MM.1S (cell line): ENCODE measurements at regions not wholly inside any gene's neighbourhood (a gene's known extent, or its start where the extent isn't known, plus 50 kb on each side); places are given as distances from the start of the nearest gene placed in this dataset.

Experiments
- DNase-seq: peaks from one replicate; pipeline ENCODE4 v3.0.0-alpha.2; 2015
- H2AFZ ChIP-seq: fragments of 300-600 bp; sonication (generic); 2 replicates; pipeline ENCODE4 v1.6.0; 2016; ENCODE audit warnings: antibody characterized with exemption, low read length
- H3F3A ChIP-seq: fragments of 300-600 bp; sonication (generic); 2 replicates; pipeline ENCODE4 v1.6.1; 2016; ENCODE audit warnings: mild to moderate bottlenecking, antibody characterized with exemption, low read length, moderate library complexity, mixed read lengths; ENCODE audit not compliant: insufficient read depth
- H3K27ac ChIP-seq: fragments of 300-600 bp; sonication (generic); 2 replicates; pipeline ENCODE4 v1.5.1; 2016; ENCODE audit warnings: mild to moderate bottlenecking, low read length
- H3K27me3 ChIP-seq: fragments of 300-600 bp; sonication (generic); replicated peaks from 2 replicates; pipeline ENCODE4 v1.6.0; 2016; ENCODE audit warnings: low read length; ENCODE audit not compliant: insufficient read depth
- H3K36me3 ChIP-seq: fragments of 300-600 bp; sonication (generic); replicated peaks from 2 replicates; pipeline ENCODE4 v1.6.1; 2016; ENCODE audit warnings: mild to moderate bottlenecking, low read length, mixed read lengths; ENCODE audit not compliant: insufficient read depth
- H3K4me1 ChIP-seq: fragments of 300-600 bp; sonication (generic); 2 replicates; pipeline ENCODE4 v1.6.1; 2016; ENCODE audit warnings: low read length, mixed read lengths
- H3K4me2 ChIP-seq: fragments of 300-600 bp; sonication (generic); 2 replicates; pipeline ENCODE4 v1.6.0; 2016; ENCODE audit warnings: low read depth, low read length
- H3K4me3 ChIP-seq: fragments of 300-600 bp; sonication (generic); 2 replicates; pipeline ENCODE4 v1.5.1; 2016; ENCODE audit warnings: low read length, mixed read lengths
- H3K79me2 ChIP-seq: fragments of 300-600 bp; sonication (generic); 2 replicates; pipeline ENCODE4 v1.6.1; 2016; ENCODE audit warnings: mixed run types, low read length, mixed read lengths
- H3K9ac ChIP-seq: fragments of 300-600 bp; sonication (generic); 2 replicates; pipeline ENCODE4 v1.6.1; 2016; ENCODE audit warnings: low read length, mixed read lengths
- H3K9me2 ChIP-seq: fragments of 300-600 bp; sonication (generic); replicated peaks from 2 replicates; pipeline ENCODE4 v1.6.1; 2016; ENCODE audit warnings: mild to moderate bottlenecking, low read length, mixed read lengths; ENCODE audit not compliant: insufficient read depth
- H3K9me3 ChIP-seq: fragments of 300-600 bp; sonication (generic); replicated peaks from 2 replicates; pipeline ENCODE4 v1.6.1; 2016; ENCODE audit warnings: mild to moderate bottlenecking, low read length, mixed read lengths; ENCODE audit not compliant: insufficient read depth
- H4K20me1 ChIP-seq: fragments of 300-600 bp; sonication (generic); 2 replicates; pipeline ENCODE4 v1.6.1; 2016; ENCODE audit warnings: mild to moderate bottlenecking, low read length, moderate library complexity, mixed read lengths; ENCODE audit not compliant: insufficient read depth
- EZH2 ChIP-seq: fragments of 300-600 bp; sonication (generic); optimal IDR thresholded peaks from 2 replicates; pipeline ENCODE3; 2017; ENCODE audit warnings: low read depth, mild to moderate bottlenecking, antibody characterized with exemption, low read length, mixed read lengths
- EZH2phosphoT487 ChIP-seq: fragments of 300-600 bp; sonication (generic); IDR thresholded peaks from 2 replicates; pipeline ENCODE4 v1.6.1; 2018; ENCODE audit warnings: antibody characterized with exemption, low read length
- TF ChIP-seq, protein P1 (sequence below): fragments of 300-600 bp; sonication (generic); IDR thresholded peaks from 2 replicates; pipeline ENCODE4 v1.5.1; 2016; ENCODE audit warnings: antibody characterized with exemption, low read length, mixed read lengths

DNA sequence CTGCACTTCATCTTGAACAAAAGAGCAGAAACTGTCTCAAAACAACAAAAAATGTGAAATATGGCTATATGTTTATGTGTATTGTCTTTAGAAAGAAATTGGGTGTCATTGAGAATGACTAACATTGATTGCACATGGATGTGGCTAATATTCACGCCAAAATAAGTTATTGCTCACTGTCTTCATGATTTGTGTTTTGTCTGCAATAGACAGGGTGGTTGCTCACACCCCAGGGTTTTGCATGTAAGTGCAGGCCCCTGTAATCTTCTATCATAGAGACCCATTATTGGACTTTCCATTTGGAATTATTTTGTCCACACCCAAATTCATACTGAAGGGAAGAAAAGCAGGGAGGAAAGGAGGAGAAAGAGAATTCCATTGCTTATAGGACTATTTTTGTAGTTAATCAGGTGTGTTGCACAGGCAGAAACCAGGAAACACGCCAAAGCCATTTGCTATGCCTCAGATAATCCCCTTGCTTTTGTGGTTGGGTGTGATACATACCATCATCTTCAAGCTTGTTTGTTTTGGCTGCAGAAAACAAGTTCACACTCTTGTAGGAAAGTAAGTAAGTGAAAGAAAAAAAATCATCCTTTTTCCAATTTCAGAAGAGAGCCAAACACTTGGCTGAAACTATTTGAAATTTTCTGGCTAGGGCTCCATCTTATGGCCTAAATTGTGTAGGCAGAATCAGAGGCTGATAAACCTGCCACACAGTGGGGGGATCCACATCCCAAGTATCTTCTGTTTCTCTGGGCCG is 214.1 kb downstream of the COL12A1 start:
- no peak overlapping the region for H3K27ac ChIP-seq
- H4K20me1 ChIP-seq = no peaks in the 10 kb centered on the region
- no peaks in the 10 kb centered on the region for H3F3A ChIP-seq
- no peaks in the 10 kb centered on the region for H3K79me2 ChIP-seq
- H3K9me2 ChIP-seq = no peaks in the 10 kb centered on the region
- TF ChIP-seq, protein P1, sequence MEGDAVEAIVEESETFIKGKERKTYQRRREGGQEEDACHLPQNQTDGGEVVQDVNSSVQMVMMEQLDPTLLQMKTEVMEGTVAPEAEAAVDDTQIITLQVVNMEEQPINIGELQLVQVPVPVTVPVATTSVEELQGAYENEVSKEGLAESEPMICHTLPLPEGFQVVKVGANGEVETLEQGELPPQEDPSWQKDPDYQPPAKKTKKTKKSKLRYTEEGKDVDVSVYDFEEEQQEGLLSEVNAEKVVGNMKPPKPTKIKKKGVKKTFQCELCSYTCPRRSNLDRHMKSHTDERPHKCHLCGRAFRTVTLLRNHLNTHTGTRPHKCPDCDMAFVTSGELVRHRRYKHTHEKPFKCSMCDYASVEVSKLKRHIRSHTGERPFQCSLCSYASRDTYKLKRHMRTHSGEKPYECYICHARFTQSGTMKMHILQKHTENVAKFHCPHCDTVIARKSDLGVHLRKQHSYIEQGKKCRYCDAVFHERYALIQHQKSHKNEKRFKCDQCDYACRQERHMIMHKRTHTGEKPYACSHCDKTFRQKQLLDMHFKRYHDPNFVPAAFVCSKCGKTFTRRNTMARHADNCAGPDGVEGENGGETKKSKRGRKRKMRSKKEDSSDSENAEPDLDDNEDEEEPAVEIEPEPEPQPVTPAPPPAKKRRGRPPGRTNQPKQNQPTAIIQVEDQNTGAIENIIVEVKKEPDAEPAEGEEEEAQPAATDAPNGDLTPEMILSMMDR = no peak
- H3K4me1 ChIP-seq = no peaks in the 10 kb centered on the region
- H3K4me2 ChIP-seq = no peak overlapping the region
- no peaks in the 10 kb centered on the region for H3K27me3 ChIP-seq
- no peak overlapping the region for H2AFZ ChIP-seq
- H3K36me3 ChIP-seq = no peaks in the 10 kb centered on the region
- no peak for DNase-seq
- no peaks in the 10 kb centered on the region for H3K9me3 ChIP-seq
- no peak overlapping the region for H3K9ac ChIP-seq
- no peak overlapping the region for H3K4me3 ChIP-seq

DNA sequence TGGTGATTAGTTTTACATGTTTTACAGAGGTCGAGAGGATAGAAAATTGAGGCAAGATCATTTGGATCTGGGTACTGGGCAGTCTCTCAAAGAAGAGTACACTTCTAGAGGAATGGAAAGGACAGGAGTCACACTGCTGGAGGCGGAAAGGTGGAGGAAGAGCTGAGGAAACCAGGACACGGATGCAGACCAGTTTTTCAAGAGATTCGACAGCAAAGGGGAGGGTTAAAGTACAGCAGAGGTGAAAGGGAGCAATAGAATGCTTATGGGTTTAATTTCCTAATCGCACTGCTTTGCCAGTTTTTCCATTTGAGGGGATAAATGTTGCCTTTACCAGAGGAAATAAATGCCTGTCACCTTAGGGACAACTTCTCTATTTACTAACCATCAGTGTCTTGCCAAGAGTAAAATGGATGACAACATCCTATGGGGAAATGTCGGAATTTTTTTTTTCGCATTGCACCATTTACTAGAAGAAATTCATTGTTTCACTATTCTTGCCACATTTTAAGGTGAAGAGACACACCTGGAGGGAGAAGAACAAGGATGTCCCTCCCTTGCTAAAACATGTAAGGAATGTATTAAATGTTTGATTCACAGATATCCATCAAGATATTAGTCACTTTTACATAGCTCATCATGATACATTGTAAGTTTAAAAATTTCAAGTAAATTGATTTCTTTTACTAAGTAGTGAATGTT is 226.6 kb downstream of the COL12A1 start:
- Histone ChIP-seq H3K79me2 (no peaks in the 10 kb centered on the region), H3K9ac (no peak overlapping the region), H3K4me2 (no peak overlapping the region), H2AFZ (no peak overlapping the region), H3K4me1 (no peaks in the 10 kb centered on the region), H3K9me3 (no peaks in the 10 kb centered on the region), H3F3A (no peaks in the 10 kb centered on the region), H3K27ac (no peak overlapping the region), H4K20me1 (no peaks in the 10 kb centered on the region), H3K36me3 (no peaks in the 10 kb centered on the region), H3K4me3 (no peak overlapping the region), H3K27me3 (no peaks in the 10 kb centered on the region), H3K9me2 (no peaks in the 10 kb centered on the region)
- no peak for DNase-seq
- no peak for TF ChIP-seq EZH2

DNA sequence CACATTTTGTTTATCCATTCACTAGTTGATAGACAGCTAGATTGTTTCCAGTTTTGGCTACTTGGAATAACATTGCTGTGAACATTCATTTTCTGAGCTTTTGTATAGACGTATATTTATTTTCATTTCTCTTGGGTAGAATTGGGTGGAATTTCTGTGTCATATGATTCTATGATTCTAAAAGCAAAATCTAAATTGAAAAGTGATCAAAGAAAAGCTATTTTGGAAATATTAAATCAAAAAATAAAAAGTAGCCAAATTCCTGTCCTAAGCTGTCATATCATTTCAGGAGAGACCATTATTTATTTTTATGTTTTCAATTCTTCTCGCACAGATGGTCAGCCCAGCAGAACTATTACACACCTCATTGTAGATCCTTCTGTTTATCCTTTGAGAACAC is 229.2 kb downstream of the COL12A1 start:
- TF ChIP-seq EZH2 (no peak), EZH2phosphoT487 (no peak)
- TF ChIP-seq, protein P1 = no peak

DNA sequence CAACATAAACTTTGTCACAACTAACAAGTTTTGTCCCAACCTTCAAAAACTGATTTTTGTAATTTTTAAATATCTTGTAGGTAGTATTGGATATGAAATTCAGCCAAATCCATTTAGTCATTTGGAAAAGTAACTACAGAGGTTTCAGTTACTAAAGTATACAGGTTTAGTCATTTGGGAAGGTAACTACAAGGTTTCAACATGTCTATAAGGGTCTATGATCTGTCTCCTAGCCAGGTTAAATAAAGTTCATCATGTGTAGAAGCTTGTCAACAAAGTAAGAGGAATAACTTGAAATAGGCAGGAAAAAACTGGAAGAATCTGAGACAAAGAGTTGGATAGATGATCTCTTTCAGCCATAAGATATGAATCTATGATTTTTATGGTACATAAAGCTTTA is 229.8 kb downstream of the COL12A1 start:
- H3K27me3 ChIP-seq = no peaks in the 10 kb centered on the region

More for the DNA sequence above, 229.2 kb downstream of the COL12A1 start:
- Histone ChIP-seq H3K27ac (no peak overlapping the region), H3K9me2 (no peaks in the 10 kb centered on the region), H3K4me3 (no peak overlapping the region), H4K20me1 (no peaks in the 10 kb centered on the region), H3K36me3 (no peaks in the 10 kb centered on the region), H3K9ac (no peak overlapping the region), H3K4me1 (no peaks in the 10 kb centered on the region), H3K27me3 (no peaks in the 10 kb centered on the region), H2AFZ (no peak overlapping the region), H3F3A (no peaks in the 10 kb centered on the region), H3K4me2 (no peak overlapping the region), H3K9me3 (no peaks in the 10 kb centered on the region), H3K79me2 (no peaks in the 10 kb centered on the region)
- DNase-seq = no peak

More for the DNA sequence above, 229.8 kb downstream of the COL12A1 start:
- no peaks in the 10 kb centered on the region for H3K9me2 ChIP-seq
- H3K36me3 ChIP-seq = no peaks in the 10 kb centered on the region
- H4K20me1 ChIP-seq = no peaks in the 10 kb centered on the region
- no peak overlapping the region for H3K9ac ChIP-seq
- DNase-seq = no peak
- no peak overlapping the region for H3K27ac ChIP-seq
- no peak overlapping the region for H2AFZ ChIP-seq
- H3K79me2 ChIP-seq = no peaks in the 10 kb centered on the region
- no peak overlapping the region for H3K4me3 ChIP-seq
- no peak overlapping the region for H3K4me2 ChIP-seq
- H3F3A ChIP-seq = no peaks in the 10 kb centered on the region
- H3K9me3 ChIP-seq = no peaks in the 10 kb centered on the region
- TF ChIP-seq EZH2 = no peak
- TF ChIP-seq EZH2phosphoT487 = no peak
- TF ChIP-seq, protein P1 = no peak
- H3K4me1 ChIP-seq = no peaks in the 10 kb centered on the region
